AG10803 (cell line): ENCODE measurements at regions not wholly inside any gene's neighbourhood (a gene's known extent, or its start where the extent isn't known, plus 50 kb on each side); places are given as distances from the start of the nearest gene placed in this dataset.

Experiments used
- DNase-seq: peaks from one replicate; pipeline ENCODE4 v3.0.0; 2010; ENCODE audit warnings: low read depth
- H3K4me3 ChIP-seq: 2 replicates; pipeline ENCODE4 v1.5.1; 2011; ENCODE audit warnings: mild to moderate bottlenecking, low read length, control low read depth
- TF ChIP-seq, protein P1 (sequence below): conservative IDR thresholded peaks from 2 replicates; pipeline ENCODE4 v1.5.1; 2011; ENCODE audit warnings: mild to moderate bottlenecking, low read length, control low read depth, inconsistent platforms

DNA sequence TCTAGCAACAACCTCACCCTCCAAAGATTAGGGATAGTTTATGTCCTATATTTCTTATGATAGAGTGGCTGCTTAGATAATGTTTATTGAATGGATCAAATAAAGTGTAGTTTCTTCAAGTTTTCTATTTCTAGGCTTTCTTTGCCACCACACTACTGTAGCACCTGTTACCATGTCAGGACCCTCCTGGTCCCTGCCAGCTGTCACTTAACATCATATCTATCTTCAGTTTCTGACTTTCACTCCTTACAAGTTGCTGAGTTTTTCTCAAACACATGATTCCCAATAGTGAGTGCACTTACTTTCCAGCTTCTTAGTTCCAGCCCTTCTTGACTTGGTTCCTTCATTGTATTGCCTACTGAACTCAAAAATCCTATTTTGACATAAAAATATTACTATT is 593.9 kb upstream of the PITX2 start:
- H3K4me3 ChIP-seq, result no peak overlapping the region
- TF ChIP-seq, protein P1, sequence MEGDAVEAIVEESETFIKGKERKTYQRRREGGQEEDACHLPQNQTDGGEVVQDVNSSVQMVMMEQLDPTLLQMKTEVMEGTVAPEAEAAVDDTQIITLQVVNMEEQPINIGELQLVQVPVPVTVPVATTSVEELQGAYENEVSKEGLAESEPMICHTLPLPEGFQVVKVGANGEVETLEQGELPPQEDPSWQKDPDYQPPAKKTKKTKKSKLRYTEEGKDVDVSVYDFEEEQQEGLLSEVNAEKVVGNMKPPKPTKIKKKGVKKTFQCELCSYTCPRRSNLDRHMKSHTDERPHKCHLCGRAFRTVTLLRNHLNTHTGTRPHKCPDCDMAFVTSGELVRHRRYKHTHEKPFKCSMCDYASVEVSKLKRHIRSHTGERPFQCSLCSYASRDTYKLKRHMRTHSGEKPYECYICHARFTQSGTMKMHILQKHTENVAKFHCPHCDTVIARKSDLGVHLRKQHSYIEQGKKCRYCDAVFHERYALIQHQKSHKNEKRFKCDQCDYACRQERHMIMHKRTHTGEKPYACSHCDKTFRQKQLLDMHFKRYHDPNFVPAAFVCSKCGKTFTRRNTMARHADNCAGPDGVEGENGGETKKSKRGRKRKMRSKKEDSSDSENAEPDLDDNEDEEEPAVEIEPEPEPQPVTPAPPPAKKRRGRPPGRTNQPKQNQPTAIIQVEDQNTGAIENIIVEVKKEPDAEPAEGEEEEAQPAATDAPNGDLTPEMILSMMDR, result no peak
- no peak for DNase-seq

- no peak for DNase-seq
- TF ChIP-seq, protein P1, result no peak
- no peak overlapping the region for H3K4me3 ChIP-seq
These were observed 598.5 kb upstream of the PITX2 start for GRCh38 chr4:111221371-111221770.

DNA sequence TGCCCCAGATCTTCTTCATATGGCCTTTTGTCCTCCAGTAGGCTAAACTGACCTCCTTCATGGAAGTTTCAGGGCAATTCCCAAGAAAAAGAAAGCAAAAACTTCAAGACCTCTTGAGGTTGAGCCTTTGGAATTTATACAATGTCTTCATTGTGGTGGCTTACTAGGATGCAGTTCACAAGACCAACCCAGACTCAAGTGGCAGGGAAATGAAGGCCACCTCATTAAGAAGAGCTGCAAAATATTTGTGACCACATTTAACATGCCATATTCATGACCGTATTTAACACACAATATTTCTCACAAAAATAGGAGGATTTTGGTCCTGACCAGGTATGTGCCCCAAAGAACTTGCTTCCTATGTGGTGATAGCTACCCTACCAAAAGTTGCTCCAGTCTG is 605.5 kb upstream of the PITX2 start:
- TF ChIP-seq, protein P1, result no peak
- H3K4me3 ChIP-seq, result no peak overlapping the region
- peak; percentile 75 for DNase-seq

DNA sequence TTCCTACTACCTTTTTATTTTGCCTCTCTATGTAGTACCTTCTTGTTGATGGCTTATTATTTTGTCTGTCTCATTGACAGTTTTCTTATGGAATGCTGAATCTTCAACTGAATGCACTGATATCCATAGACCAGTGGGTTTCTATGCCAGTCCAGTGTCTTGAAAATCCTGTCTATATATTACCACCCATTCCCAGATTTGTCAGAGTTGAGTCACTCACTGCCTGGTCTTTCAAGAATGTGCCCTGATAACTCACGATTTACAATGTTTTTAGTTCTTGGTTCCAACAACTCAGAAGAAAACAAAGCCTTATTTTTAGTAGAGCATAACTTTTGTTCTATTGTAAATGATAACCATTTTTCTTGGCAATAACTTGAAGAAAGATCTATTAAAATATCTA is 606.0 kb upstream of the PITX2 start:
- peak; percentile 48 for DNase-seq
- TF ChIP-seq, protein P1, result no peak
- H3K4me3 ChIP-seq, result no peak overlapping the region

GRCh38 chr4:111230265-111230664 is 607.4 kb upstream of the PITX2 start:
- TF ChIP-seq, protein P1, result no peak
- H3K4me3 ChIP-seq, result no peak overlapping the region
- peak; percentile 25 for DNase-seq

GRCh38 chr4:111231281-111231680 is 608.4 kb upstream of the PITX2 start:
- DNase-seq, result no peak
- TF ChIP-seq, protein P1, result no peak
- H3K4me3 ChIP-seq, result no peak overlapping the region

DNA sequence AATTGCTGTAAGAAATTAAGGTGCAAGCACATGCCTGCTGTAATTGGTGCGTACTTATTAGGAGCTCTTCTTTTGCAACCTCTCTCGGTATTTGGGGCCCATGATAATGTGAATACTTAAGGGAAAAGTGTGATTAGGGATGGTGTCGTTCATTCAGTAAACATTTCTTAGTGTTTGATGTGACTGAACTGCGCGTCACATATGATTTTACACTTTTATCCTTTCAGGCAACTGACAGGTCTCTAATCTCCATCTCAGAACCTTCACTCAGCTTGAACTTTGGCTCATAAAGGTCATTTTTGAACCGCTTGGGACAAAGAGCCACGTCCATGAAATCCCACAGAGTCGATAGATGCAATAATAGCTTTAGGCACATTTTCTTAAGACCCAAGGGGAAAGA is 612.1 kb upstream of the PITX2 start:
- H3K4me3 ChIP-seq, result no peak overlapping the region
- DNase-seq, result no peak
- TF ChIP-seq, protein P1, result no peak
